ENCODE measurements at regions not wholly inside any gene's neighbourhood (a gene's known extent, or its start where the extent isn't known, plus 50 kb on each side); places are given as distances from the start of the nearest gene placed in this dataset.

DNA sequence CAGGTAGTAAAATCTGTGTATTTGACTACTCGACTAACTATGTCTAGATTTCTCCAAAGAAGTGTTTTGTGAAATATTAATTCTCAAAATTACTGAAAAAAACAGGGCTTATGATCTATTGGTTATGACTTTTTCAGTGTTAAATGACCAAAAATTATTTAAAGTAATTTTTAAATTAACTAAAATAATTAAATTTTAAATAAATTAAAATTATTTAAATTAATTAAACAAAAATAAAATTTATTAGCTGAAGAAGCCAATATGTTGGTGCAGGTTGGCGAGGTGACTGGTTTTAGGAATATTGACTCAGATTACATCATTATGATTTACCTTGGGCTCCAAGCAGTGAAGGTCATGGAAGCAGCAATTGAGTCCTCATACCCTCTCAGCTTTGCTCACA is 483.2 kb downstream of the PTPRC start:
- no peak for DNase-seq

DNA sequence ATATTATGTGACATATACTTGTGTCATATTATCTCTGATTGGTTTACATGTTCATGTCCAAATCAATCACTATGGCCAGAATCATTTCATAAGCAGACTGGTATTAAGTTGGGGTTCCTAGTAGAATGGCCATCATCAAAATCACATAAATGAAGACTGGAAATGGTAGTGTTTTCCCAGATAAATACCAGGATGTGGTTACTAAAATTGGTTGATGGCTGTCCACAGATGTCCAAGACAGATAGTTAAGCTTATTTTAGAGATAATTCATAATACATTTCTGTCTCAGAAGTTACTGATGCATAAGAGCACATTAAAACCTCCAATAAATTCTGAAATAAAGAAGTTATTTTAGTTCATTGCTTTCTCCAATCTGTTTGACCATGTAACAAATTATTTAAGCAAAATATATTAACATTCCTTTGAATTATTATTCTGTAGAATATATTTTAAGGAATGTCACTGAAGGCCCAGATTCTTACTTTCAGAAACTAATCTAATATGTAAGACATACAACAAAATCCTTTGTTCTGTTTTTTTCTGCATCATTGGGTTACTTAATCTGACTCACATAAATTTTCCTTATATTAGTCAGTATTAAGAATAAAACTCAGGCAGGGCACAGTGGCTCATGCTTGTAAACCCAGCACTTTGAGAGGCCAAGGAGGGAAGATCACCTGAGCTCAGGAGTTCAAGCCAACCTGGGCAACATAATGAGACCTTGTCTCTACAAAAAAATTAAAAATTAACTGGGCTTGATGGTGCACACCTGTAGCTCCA is 483.9 kb downstream of the PTPRC start:
- DNase-seq: no peak

DNA sequence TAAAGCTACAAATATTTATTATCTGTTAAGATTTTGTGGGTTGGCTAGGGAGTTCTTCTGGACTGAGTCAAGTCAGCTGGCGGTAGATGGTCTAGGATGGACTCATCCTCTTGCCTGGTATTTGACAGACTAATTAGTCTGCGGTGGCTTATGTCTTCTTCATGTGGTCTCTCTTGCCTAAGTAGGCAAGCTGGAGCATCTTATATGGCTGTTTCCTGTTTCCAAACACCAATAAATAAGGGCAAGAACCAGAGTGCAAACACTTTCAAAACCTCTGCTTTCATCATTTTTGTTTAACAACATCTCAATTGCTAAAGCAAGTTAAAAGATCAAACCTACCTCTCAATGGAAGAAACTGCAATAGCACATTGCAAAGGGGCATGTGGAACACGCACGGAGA is 484.8 kb downstream of the PTPRC start:
- DNase-seq: no peak

DNA sequence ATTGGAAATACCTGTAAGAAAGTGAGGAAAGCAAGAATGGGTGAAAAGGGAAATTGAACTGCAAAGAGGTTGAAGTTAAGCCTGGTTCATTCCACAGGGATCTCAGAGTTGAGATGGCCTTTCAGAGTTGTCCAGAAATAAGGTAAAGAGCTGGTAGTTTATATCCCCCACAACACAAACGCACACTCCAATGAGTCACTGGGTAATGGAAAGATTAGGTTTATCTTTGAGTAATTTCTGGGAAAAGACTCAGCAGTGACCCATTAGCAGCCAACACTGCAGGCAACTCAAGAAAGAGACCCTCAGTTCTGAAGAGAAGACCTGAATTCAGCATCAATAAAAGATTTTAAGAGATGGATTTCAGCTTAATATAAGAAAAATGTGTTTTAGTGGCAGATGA is 485.5 kb downstream of the PTPRC start:
- DNase-seq: no peak

DNA sequence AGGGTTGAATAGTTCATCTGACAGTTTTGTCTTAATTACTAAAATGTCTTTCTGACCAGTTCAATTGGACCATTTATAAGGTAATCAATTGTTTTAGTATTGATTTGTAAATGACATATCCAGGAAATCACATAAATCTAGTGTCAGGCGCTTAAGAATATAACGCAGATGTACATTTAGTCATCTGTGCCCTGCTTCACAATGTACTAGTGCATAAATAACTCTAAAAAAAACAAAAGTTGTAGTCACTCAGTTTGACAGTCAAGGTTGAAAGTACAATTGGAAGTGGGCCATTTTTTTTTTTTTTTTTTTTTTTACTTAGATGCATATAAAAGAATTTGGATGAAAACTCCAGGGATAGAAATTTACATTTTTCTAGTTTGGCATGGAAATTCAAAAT is 490.4 kb downstream of the PTPRC start:
- no peak for DNase-seq

DNA sequence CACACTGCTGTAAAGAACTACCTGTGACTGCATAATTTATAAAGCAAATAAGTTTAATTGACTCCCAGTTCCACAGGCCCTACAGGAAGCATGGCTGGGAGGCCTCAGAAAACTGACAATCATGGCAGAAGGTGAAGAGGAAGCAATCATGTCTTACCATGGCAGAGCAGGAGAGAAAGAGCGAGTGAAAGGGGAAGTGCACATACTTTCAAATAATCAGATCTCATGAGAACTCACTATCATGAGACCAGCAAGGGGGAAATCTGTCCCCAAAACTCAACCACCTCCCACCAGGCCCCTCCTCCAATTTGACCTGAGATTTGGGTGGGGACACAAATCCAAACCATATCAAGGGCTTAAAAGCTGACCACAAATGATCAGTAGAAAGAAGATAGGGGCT is 493.2 kb downstream of the PTPRC start:
- no peak for DNase-seq

DNA sequence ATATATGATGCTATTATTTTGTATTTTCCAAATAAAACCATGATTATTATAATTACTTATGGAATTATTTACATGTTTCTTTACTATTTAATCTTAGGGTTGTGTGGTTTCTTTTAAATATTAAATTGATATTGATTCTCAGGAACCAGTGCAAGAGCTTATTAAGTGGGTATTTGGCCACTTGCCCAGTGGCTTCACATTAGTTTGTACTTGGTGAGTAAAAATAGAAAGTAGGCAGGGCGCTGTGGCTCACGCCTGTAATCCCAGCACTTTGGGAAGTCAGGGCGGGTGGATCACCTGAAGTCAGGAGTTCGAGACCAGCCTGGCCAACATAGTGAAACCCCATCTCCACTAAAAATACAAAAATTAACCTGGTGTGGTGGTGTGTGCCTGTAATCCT is 497.1 kb downstream of the PTPRC start:
- no peak for DNase-seq

DNA sequence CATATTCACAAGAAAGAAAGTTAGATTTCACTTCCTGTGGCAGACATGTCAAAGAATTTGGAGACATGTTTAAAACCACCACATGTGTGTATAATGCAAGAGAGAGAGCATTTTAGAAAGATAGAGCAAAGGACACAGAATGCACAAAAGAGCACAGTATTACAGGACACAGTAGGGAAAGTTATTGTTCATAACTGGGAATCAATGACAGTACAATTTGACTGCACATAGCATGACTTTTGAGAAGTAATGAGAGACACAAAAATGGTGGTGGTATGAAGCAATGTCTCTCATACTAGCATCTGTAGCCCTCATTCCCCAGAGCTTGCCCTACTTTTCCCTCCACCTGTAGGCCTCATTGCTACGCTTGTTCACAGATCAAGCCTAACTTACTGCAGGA is 499.2 kb downstream of the PTPRC start:
- no peak for DNase-seq

DNA sequence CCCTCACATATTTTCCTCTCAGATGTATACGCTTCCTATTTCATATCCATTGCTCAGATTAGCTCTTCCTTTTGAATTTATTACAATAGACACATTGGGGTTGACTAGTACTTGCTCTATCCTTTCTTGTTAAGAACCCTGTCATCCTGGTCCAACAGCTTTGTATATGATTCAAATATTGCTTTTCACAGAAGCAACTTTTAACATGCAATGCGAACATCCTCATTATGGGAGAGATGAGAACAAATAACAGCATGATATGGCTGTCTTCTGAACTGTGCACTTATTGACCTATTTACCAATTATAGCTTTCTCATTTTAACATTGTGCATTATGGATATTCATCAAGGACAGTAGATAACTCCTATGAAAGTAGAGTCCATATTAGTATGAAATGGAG is 510.8 kb downstream of the PTPRC start:
- DNase-seq: no peak

DNA sequence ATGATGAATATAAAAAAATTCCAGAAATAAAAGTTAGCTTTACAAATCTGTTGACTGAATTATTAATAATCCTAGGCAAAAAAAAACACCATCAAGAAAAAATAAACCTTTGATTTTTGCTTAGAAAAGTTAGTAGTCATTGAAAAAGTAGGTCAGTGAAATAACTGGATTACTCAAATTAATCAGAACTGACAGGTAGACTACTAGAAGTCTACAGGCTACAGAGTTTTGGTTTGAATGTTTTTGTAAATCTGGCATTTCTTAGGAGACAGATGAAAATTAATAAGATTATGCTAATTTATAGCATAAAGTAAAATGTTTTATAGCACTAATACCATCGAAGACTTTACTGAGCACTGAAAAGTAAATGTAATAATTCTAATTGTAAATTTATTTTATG is 511.9 kb downstream of the PTPRC start:
- DNase-seq: no peak

DNA sequence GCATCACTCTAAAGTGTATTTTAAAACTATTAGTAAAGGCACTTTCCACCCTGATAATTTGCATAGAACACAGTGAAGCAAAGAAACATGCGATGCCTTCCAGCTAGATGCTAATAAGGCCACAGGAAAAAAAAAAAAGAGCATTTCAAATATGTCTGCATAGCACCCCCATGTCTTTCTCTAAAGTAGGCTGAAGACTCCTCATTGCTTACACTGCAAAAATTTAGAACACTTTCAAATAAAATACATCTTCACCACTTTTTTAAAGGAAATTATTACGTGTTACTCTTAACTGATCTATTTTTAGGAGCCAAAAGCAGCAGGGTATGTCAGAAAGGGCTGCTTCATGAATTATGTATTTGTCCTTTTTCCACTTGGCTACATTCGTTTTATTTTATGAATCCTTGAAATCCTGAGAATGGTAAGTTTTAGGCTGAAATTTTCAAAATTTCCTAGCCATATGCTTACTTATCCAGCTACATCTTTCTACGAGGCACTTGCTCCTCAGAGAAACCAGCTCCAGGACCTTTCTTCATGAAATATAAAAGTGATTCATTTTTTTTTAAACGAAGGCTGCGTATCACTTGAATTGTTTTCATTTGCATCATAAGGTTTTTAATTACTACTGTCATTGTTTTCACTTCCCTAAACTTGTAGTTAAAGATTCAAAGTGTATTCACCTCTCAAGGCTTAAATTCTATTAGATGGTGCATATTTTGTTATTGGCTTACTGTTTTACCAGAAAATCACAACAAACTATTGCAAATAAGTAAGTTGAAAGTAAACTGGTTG is 513.0 kb downstream of the PTPRC start:
- DNase-seq: no peak

DNA sequence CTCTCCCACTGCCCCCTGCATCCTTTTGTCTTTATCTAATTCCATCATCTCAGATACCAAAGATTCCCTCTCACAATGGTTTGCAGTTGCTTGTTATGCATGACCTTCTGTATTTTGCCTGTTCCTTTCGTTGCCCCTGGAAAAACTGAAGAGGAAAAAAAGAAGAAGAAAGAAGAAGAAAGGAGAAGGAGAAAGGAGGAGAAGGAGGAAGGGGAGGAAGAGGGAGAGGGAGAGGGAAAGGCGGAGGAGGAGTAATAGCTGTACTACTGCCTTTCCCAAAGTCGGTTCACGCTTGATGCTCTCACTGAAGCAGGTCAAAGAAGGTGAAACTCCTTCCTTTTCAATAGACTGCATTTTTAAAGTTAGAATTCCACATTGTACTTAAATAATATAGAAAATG is 513.8 kb downstream of the PTPRC start:
- no peak for DNase-seq

DNA sequence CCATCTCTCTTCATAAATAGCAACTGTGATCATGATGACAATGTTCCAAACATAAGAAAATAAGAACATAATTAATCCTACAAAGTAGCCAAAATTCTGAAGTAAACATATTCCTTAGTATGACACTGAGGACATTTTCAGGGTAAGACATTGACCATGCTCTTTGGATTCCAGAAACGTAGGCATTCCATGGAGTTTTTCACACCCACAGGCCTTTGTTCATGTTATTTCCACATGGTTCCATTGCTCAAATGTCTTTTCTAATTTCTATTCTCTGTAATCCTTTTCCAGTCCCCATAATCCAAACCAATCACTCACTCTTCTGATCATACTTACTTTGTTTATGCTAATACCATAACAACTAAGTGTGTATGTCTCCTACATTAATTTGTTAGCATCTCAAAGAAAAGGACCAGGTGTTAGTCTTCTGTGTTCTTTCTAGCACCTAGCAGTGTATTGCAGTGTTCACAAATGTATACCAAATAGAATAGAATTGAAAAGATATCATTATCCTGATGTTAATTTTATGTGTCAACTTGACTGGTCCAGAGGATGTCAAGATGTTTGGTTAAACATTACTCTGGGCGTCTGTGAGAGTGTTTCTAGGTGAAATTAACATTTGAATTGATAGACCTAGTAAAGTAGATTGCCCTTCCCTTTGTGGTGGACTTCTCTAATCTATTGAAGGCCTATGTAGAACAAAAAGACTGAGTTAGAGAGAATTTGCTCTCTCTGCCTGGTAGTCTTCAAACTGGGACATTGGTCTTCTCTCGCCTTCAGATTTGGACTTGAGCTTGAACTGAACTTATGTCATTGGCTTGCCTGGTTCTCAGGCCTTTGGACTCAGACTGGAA is 516.6 kb downstream of the PTPRC start:
- no peak for DNase-seq

DNA sequence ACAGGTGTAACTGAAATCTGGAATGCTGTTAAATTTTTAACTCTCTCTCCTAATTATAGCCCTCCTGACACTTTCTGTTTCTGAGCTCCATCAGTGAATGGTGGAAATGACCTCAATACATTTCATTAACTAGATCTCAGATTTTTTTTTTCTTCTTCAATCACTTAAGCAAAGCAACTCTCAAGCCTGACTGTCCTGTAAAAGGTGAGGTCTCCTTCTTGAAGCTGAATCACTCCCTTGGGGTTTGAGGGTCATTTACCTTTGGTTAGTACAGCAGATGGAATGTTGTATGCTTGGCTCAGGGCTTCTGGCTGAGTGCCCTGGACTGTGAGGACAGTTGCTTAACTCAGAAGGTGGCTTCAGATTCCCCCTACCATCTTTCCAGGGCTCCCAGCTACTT is 518.7 kb downstream of the PTPRC start:
- DNase-seq: no peak

DNA sequence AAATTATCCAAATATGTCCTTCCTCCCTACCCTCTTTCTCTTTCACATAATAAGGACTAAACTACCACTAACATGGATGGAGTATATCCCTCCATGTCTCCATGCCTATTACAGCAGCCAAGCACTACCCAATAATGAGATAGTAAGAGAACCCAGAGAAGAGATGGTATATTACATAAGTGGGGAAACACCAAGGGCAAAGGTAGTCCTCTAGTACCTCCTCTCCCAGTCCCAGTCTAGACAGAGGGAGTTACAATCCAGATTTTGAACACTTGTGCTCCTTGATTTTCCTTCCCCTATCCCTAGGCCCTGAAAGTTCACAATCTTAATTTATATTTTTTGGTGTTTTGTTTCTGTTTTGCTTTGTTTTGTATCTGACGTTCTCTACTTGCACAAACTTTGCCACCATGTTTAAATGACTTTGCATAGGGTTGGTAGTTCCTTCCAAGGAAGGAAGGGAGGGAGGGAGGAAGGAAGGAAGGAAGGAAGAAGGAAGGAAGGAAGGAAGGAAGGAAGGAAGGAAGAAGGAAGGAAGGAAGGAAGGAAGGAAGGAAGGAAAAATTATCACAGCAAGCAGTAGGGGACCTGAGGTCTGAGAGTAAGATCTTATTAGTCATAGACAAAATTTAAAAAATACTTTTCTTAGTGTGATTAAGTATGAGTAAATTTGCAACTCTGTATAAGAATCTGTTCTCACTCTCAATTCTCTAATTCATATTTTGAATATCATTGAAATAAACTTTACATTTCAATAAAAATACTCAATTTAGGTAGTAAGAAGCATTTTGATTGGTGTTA is 521.9 kb downstream of the PTPRC start:
- DNase-seq: no peak

DNA sequence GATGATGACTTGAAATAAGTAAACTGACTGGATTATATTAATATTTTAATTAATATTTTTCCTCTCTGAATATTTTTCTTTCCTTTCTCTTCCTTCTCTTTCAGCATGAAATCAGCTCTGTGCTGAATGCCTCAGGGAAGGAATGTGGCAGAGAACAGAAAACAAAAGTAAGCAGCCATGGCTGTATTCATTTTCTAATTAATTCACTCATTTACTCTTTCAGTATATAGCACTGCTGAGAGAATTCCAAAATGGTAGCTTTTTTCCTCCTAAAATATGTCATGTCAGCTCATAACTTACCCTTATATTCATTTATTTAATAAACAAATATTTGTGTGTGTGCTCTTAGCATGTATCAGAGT is 522.5 kb downstream of the PTPRC start:
- DNase-seq: no peak

DNA sequence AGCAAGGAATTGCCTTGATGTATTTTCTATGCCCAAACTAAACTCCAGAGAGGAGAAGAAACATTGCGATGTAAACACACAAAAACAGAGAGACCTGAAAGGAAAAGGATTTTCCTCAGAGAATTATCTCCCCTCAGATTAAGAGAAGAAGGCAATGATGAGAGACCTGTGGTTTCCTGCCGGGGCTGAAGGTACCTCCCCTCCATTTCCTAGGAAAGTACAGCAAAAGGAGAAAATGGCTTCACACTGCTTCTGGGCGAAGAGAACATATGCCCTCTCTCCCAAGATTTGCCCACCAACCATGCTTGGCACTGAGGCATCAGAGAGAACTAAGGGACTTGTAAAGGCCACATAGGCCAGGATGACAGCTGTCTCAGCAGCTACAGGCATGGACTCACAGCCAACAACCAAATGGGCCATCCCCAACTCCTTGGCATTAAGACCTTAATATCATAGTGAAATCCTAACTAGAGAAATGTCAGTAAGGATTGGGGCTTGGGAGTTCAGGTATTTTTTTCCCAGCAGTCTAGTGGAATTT is 523.0 kb downstream of the PTPRC start:
- no peak for DNase-seq

DNA sequence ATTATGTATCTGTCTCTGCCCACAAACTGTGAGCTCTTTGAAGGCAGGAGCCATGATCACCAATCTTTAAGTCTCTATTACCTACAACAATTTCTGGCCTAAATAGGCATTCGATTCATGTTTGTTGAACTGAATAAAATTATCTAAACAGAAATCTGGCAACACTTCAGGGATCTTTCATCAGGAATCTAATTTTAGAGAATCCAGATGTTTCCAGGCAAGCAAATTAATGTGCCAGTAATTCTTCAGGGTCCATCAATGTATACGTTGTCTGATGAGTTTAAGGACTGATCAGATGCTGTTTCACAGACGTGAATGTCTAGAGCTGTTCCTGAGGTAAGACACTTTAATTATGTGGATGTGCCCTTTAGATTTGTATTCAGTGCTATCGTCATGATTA is 524.4 kb downstream of the PTPRC start:
- DNase-seq: no peak

DNA sequence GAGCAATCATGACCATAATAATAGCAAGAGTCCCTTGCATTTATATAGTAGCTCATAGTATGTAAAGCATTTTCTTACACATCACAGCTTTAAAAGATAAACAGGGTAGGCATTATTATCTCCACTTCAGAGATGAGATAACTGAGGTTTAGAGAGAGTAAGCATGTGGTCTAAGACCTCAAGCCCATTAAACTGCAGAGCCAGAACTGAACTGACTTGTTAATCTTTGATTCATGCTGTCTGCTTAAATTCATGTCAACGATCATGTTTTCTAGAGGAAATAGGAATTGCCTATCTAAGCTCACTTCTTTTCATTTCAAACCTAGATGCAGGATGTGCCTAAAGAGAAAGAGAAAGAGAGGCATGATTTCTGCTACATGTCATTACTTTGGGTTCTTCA is 524.8 kb downstream of the PTPRC start:
- no peak for DNase-seq

DNA sequence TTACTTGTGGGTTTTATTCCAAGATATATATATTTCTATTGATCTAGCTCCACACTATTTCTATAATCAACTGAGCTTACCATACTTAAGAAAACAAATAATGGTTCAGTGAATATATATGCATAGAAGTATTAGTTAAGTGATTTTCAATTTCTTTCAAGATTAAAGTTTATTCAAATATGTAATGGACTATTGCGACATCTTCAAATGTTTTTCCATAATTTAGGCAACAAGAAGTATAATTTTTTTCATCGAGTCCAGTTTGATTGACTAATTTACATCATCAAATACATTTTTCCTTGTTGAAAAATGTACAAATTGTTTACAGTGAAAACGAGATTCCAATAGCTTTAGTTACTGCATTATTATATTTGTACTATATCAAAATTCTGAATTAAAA is 528.6 kb downstream of the PTPRC start:
- no peak for DNase-seq

DNA sequence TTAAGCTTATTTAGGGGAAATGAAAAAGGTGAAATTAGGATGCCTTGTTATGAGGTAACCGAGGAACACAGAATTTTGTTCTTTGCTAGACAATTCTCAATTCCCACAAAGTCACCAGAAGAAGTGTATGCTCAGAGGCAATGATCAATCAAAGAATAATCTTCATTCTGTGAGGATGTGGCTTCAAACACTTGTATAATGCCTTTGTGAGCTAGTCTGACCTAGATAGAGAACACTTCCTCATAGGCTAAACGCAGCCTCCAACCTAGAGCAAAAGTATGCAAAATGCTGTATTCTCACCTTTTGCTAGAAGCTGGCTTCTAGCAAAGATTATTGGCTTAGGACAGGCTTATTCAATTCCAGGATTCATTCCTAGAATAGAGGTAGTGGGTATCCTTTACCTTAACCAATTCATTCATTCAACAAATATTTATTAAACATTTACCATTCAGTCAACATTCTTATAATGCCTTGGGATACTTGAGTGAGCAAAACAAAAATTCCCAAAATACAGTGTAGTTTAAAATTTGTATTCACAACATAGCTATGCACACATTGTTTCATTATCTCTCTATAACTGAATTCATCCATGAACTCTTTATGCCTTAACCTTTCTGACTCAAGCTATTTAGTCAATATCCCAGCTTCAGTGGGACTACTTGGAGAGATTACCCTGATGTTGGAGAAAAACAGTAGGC is 530.2 kb downstream of the PTPRC start:
- DNase-seq: no peak

DNA sequence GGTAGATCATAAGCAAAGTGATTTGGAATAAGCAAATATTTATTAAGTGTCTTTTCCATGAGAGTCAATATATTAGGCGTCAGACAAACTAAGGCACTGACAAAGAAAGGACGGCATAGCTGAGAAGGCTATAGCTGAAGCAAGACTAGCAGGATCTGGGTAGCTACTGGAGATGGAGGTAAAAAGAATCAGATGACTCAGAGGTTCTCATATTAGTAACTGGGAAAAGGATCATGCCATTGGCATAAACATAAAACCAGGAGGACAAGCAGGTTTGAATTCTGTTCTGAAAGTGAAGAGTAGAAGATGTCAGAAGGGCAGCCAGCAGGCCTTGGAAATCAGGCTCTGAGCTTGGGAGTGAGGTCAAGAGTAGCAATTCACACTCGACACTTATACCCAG is 531.9 kb downstream of the PTPRC start:
- no peak for DNase-seq
